Spleen (tissue), 11 donors: ENCODE measurements at regions not wholly inside any gene's neighbourhood (a gene's known extent, or its start where the extent isn't known, plus 50 kb on each side); places are given as distances from the start of the nearest gene placed in this dataset.

ENCODE experiments used
- DNase-seq: peaks from one replicate; pipeline ENCODE4 v3.0.0-alpha.2; 2020
- H3K27ac ChIP-seq, 8 donors: fragments of 200-600 bp; sonication (generic) in 7 of 8; 1 replicate in 4 of 8; 2 replicates in 4 of 8; pipeline versions ENCODE4 v1.5.0 to v1.8.0; 2016 to 2021; ENCODE audit warnings: inconsistent platforms in 4 of 8, mild to moderate bottlenecking in 4 of 8, moderate library complexity in 1 of 8
- H3K27me3 ChIP-seq, 7 donors: fragments of 200-600 bp; sonication (generic) in 6 of 7; replicated peaks in 1 of 7; 1 replicate in 4 of 7; 2 replicates in 3 of 7; pipeline versions ENCODE4 v1.5.0 to v1.8.0; 2016 to 2021; ENCODE audit warnings: inconsistent platforms in 3 of 7, mild to moderate bottlenecking in 1 of 7
- H3K36me3 ChIP-seq, 6 donors: fragments of 200-600 bp; sonication (generic) in 5 of 6; 1 replicate in 4 of 6; 2 replicates in 2 of 6; pipeline versions ENCODE4 v1.5.0 to v1.8.0; 2016 to 2021; ENCODE audit warnings: inconsistent platforms in 2 of 6
- H3K4me1 ChIP-seq, 6 donors: fragments of 200-600 bp; sonication (generic) in 5 of 6; 1 replicate in 3 of 6; 2 replicates in 3 of 6; pipeline versions ENCODE4 v1.5.0 to v1.8.0; 2016 to 2021; ENCODE audit warnings: inconsistent platforms in 3 of 6
- H3K4me3 ChIP-seq, 8 donors: fragments of 200-600 bp; sonication (generic) in 7 of 8; 1 replicate in 4 of 8; 2 replicates in 4 of 8; pipeline versions ENCODE4 v1.5.0 to v1.8.0; 2016 to 2021; ENCODE audit warnings: inconsistent platforms in 4 of 8, mild to moderate bottlenecking in 4 of 8, moderate library complexity in 2 of 8
- H3K9me3 ChIP-seq, 8 donors: fragments of 200-600 bp; sonication (generic) in 7 of 8; 1 replicate in 4 of 8; 2 replicates in 4 of 8; pipeline versions ENCODE4 v1.5.0 to v1.8.0; 2016 to 2021; ENCODE audit warnings: inconsistent platforms in 4 of 8
- CTCF ChIP-seq, 11 experiments: fragments of 200-600 bp in 7 of 11; fragments of 450-650 bp in 4 of 11; sonication (generic) in 4 of 11; IDR thresholded peaks in 8 of 11; conservative IDR thresholded peaks in 3 of 11; 1 replicate in 7 of 11; 2 replicates in 4 of 11; pipeline versions ENCODE4 v1.4.0 to v1.8.0; 2016 to 2021; ENCODE audit warnings: antibody characterized with exemption in 11 of 11, inconsistent platforms in 4 of 11, mild to moderate bottlenecking in 1 of 11
- POLR2A ChIP-seq, 3 donors: fragments of 450-650 bp; IDR thresholded peaks; one replicate each; pipeline ENCODE4 v1.5.1; 2017; ENCODE audit warnings: antibody characterized with exemption in 3 of 3, mild to moderate bottlenecking in 1 of 3
- POLR2AphosphoS5 ChIP-seq, 3 donors: sonication (generic); formaldehyde crosslinking; IDR thresholded peaks; one replicate each; pipeline ENCODE4 v1.5.1; 2017; ENCODE audit warnings: antibody characterized with exemption in 3 of 3
- WGBS, 5 donors: extraction: QIAGEN DNeasy Blood & Tissue Kit in 3 of 5; methylation state at CpG; one replicate each; pipeline versions ENCODE4 v1.1.5 to v1.1.7; 2013 to 2018; 5-methylcytosine and 5-hydroxymethylcytosine counted together
- intact Hi-C: fragments of 100-400 bp; cut with DNase I; formaldehyde crosslinking; loops from one replicate; pipeline ENCODE4 v1.15.0; 2023; ENCODE audit warnings: low total_unique reads
- donor health status: healthy with polysubstance abuse.
- donor health status: DM: no; HTN: no; CAD: no; lungs with moderate emphysema.
- donor health status: DM: no; HTN: no; CAD: no.
- donor health status: Bipolar disorder and iron deficiency.
- donor health status: healthy.
- donor health status: DM: no; HTN: no; CAD: no.
- donor health status: DM: yes; HTN: yes; CAD: no.

- no peak for DNase-seq
- Histone ChIP-seq H3K4me1 (no peaks in the 10 kb centered on the region), H3K9me3 (peaks cover 0 to 4% (median 0%) of the 10 kb centered on the region in 8 donors), H3K27ac (no peak overlapping the region), H3K4me3 (no peak overlapping the region), H3K27me3 (no peaks in the 10 kb centered on the region), H3K36me3 (no peaks in the 10 kb centered on the region)
- intact Hi-C loops: no loop called here
- TF ChIP-seq CTCF (IDR thresholded peaks at IDR 0.05 in 8 of 11, conservative IDR thresholded peaks at IDR 0.05 in 3 of 11) (no peak), POLR2A (IDR thresholded peaks at IDR 0.05) (no peak), POLR2AphosphoS5 (IDR thresholded peaks at IDR 0.05) (no peak)
Measured at GRCh38 chr11:29190313-29190712, 826.5 kb downstream of the KCNA4 start.

GRCh38 chr11:29187215-29187614 is 829.6 kb downstream of the KCNA4 start:
- WGBS, 5 donors: 83 to 96% (median 94%) methylated on average over 1 of the region's 1 CpG
- intact Hi-C loops: no loop called here

GRCh38 chr11:29184939-29185890 is 831.6 kb downstream of the KCNA4 start:
- Histone ChIP-seq H3K36me3 (no peaks in the 10 kb centered on the region), H3K27me3 (no peaks in the 10 kb centered on the region), H3K27ac (no peak overlapping the region), H3K4me1 (no peaks in the 10 kb centered on the region), H3K9me3 (peaks cover 0 to 11% (median 0%) of the 10 kb centered on the region in 8 donors), H3K4me3 (no peak overlapping the region)
- TF ChIP-seq CTCF (IDR thresholded peaks at IDR 0.05 in 8 of 11, conservative IDR thresholded peaks at IDR 0.05 in 3 of 11) (no peak), POLR2AphosphoS5 (IDR thresholded peaks at IDR 0.05) (no peak), POLR2A (IDR thresholded peaks at IDR 0.05) (no peak)
- DNase-seq: no peak
- intact Hi-C loops: no loop called here
- WGBS, 5 donors: 78 to 87% (median 83%) methylated on average over 7 of the region's 7 CpGs

More at GRCh38 chr11:29187215-29187614, 829.6 kb downstream of the KCNA4 start:
- Histone ChIP-seq H3K36me3 (no peaks in the 10 kb centered on the region), H3K9me3 (peaks cover 0 to 6% (median 0%) of the 10 kb centered on the region in 8 donors), H3K4me1 (no peaks in the 10 kb centered on the region), H3K27ac (no peak overlapping the region), H3K27me3 (no peaks in the 10 kb centered on the region), H3K4me3 (no peak overlapping the region)
- DNase-seq: no peak
- TF ChIP-seq POLR2A (IDR thresholded peaks at IDR 0.05) (no peak), POLR2AphosphoS5 (IDR thresholded peaks at IDR 0.05) (no peak), CTCF (IDR thresholded peaks at IDR 0.05 in 8 of 11, conservative IDR thresholded peaks at IDR 0.05 in 3 of 11) (no peak)

GRCh38 chr11:29183301-29183700 is 833.5 kb downstream of the KCNA4 start:
- 42 to 70% (median 62%) methylated on average over 1 of the region's 1 CpG for WGBS, 5 donors
- intact Hi-C loops: no loop called here

More at GRCh38 chr11:29183301-29183700, 833.5 kb downstream of the KCNA4 start:
- peaks cover 0 to 11% (median 0%) of the 10 kb centered on the region in 8 donors for H3K9me3 ChIP-seq
- no peak for TF ChIP-seq CTCF (IDR thresholded peaks at IDR 0.05 in 8 of 11, conservative IDR thresholded peaks at IDR 0.05 in 3 of 11)
- TF ChIP-seq POLR2A (IDR thresholded peaks at IDR 0.05): no peak
- TF ChIP-seq POLR2AphosphoS5 (IDR thresholded peaks at IDR 0.05): no peak
- H3K4me3 ChIP-seq: no peak overlapping the region
- H3K27ac ChIP-seq: no peak overlapping the region
- H3K4me1 ChIP-seq: no peaks in the 10 kb centered on the region
- H3K36me3 ChIP-seq: no peaks in the 10 kb centered on the region
- no peak for DNase-seq
- H3K27me3 ChIP-seq: no peaks in the 10 kb centered on the region
